ENCODE measurements at regions not wholly inside any gene's neighbourhood (a gene's known extent, or its start where the extent isn't known, plus 50 kb on each side); places are given as distances from the start of the nearest gene placed in this dataset.

DNA sequence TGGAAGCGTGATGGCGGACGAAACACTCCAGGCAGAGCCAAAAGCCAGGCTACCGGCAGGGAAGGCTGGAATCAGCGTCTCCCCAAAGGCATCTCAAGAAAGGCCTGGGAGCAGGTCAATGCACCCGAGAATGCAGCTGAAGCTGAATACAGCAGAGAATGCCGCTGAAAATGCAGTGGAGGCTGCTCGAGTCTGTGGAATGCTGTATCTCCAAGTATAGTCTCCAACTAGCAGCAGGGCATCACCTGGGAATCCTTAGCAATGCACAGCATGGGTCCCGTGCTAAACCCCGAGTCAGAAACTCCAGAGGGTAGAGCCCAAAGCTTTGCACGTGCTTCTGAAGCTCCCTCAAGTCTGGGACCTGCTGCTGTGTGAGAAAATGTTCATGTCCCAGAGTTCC lies 191.1 kb upstream of the ALKAL2 start:
- no peak for DNase-seq

DNA sequence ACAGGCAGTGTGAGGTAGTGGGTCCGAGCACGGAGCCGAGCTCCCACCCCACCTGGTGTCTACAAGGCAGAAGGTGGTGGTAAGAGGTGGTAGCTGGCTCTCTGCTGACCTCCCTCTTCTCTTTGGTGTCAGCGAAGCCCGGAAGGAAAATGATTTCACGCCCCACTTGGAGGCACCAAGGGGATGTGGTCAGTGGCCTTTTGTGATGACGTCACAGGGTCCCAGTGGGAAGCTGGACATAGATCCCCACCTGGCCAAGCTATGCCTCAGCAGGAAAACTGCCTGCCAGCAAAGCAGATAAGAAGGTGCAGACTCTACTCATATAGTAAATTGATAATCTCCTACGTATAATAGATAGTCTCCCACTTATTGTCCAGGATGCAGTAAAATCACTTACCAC lies 183.7 kb upstream of the ALKAL2 start:
- no peak for DNase-seq

DNA sequence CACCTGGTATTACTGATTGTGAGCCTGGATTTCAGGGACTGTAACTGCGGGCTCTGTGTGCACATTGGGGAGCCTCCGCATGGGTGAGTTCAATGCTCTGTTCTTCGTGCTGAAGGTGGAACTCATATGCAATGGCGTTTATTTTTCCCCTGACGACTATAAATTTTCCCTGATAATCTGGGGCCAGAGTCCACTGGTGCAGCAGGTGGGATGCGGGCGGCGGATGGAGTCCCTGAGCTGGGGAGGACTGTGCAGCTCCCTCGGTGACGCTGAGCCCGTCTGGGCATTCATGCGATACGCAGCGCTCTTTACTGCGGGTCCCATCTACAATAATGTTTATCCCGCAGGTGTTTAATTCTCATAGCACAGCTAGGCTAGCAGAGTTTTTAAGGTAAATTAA lies 181.6 kb upstream of the ALKAL2 start:
- DNase-seq, result no peak

DNA sequence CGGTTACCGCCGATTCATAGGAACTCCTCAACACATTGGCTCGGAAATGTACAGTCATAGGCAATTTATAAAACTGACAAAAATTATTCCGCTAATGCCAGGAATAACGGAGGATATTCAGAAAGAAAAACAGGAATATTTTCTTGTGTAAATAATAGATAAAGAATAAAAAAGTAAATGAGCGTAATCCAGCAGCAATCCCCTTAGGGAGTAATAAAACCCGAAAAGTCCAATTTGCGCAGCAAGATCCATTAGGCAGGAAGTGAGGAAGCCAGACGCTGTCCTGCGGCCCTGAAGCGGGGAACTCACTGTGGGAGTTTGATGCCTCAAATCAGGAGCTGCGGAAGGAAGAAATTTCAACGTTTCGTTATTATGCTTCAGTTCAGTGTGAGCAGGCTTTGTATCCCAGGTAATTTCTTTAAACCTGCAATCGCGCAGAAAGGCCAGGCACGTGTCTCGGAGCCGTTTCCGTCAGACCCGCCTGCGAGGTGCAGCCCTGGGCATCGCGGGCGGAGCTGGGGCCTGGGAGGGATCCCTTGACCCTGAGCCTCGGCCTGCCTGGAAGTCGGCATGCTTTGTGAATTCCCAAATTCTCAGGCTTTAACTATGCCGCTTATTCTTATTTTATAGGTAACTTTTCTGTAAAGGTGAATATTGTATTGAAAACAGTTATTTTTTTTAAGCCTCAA lies 180.9 kb upstream of the ALKAL2 start:
- no peak for DNase-seq

DNA sequence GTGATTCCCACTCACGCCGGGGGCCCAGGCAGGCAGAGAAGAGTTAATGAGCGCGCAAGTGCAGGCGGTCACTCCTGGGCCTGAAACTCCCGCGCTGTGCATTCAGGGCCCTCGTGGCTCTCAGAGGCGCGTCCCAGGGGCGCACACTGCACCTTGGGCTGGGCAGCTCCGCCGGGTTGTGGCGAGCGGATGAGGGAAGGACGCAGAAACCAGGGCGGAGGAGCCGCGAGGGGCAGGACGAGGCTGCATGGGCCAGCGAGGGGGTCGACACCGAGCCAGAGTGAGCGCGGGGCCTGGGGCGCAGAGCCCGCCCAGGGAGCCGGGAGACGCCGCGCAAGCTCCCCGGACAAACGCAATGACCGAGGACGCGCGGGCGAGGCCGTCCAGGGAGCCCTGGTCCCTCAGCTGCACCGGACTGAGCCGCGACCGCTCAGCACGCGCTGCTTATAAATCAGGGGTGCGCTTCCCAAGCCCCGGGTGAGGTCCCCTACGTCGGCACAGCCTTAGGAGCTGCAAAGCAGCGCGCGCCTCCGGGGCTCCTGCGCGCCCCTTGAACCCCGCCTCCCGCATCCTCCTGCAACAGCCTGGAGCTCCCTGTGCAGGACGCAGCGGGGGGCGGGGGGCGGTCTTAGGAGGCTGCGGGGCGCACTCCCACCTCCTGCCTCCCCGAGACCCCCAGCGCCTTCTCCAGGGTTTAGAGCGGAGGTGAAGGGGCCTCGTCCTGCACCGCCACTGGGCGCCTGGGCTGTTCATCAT lies 180.2 kb upstream of the ALKAL2 start:
- no peak for DNase-seq

DNA sequence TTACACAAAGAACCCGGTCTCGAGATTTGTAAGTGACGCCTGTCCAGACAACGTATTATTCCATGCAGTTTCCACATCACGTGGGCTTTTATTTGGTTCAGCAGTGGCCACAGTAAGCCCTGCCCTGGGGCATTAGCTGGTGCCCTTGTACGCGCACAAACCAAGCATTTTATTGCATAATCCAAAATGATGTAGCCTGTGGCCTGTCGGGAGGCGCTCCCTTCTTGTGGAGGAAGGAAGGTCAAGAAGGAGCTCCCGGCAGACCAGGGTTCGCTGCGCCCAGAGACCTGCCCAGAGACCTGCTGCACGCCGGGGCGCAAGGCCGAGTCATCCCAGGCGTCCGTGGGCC lies 179.6 kb upstream of the ALKAL2 start:
- DNase-seq, result no peak

DNA sequence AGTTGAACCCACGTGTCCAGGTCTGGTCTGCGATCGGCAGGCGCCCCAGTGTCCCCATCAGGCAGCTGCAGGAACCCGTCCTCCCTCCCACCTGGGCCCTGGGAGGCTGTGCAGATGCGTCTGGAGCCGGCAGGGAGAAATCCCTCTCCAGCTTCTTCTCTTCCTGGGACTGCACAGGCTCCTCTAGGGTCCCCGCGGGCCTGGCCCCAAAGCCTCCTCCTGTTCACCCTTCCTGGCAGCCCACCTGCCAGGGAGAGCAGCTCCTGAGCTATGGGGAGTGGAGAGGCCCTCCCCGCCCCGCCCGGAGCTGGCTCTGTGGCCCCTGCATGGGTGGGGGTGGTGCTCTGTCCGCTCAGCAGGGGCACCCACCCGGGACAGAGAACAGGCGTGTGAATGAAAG lies 179.2 kb upstream of the ALKAL2 start:
- DNase-seq, result no peak

DNA sequence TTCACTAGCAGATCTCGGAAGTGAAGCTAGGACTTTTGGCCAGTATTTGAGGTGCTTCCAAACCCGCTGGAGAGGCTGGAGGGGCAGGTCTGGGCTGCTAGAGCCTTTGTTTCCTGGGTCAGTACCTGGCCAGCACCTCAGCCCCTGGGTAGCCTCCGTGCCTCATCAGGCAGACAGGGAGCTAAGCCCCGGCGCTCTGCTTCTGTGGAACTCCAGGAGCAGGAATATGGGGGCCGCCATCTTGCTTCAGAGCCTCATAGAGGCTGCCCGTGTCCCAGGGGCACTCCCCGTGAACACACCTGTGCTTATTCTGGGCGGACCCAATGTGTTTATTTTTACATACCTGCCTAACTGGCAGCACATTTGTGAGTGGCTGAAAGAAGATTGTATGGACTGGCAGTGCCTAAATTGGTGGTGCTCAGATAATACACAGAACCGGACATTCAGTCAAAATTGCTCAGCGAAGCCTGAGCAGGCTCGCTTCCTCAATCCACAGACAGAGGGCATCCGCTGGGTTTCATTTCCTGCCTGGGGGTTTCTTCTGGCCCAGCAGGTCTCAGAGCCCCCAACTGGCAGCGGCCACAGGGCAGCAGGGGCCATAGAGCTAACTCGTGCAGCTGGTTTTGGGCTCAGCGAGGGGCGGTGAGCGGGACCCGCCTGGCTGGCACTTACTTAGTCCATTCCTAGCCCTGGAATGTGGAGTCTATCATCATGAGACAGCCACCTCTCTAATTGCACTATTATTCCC lies 176.8 kb upstream of the ALKAL2 start:
- DNase-seq, result no peak

DNA sequence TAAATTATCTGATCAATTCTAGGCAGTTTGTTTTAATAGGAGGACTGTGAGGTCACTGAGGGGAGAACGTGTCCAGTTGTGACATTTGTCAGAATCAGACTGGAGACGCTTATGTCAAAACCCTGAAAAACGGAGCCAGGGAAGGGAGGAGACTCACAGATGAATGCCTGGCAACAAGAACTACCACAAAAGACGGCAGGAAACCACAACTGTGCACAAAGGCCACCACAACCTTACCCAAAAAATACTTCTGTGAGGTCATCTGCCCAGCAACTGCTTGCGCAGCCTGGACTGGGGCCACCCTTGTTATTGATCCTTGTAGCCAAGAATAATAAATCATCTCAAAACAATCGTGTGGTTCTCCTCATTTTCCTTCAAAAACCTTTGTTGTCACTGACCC lies 173.0 kb upstream of the ALKAL2 start:
- DNase-seq, result no peak

DNA sequence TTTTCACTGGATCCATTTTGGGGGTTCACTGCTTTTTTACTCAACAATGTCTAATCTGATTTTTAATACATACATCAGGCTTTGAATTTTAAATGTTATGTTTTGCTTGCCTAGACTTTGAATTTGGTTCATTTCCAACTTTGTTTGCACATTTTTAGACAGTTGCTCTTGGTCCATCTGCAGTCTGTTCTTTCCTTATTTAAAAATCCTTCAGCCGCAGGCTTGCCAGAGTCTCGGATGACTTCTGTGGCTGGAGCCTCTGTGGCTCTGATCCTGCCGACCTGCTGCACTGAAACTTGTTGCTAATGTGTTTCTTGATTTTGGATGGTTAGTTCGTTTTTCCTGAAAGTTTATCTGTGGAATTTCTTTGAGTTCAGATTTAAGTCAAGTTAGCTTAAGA lies 172.0 kb upstream of the ALKAL2 start:
- DNase-seq, result no peak

DNA sequence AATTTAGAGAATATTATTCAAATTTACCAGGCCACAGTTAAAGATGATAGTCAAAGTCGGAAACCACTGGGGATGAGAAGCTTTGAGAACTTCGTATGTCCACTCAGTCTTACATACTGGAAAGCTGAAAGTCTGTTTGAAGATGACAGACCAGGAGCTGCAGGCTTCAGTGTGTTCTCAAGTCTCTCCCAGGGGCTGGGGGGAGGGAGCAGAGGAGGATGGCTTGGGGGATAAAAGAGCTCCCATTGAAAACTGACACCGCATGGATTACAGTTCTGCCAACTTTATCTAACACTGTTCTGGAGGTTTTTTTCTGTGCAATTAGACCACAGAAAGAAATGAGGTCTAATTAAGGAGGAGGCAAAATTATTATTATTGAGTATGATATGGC lies 170.5 kb upstream of the ALKAL2 start:
- DNase-seq, result no peak

DNA sequence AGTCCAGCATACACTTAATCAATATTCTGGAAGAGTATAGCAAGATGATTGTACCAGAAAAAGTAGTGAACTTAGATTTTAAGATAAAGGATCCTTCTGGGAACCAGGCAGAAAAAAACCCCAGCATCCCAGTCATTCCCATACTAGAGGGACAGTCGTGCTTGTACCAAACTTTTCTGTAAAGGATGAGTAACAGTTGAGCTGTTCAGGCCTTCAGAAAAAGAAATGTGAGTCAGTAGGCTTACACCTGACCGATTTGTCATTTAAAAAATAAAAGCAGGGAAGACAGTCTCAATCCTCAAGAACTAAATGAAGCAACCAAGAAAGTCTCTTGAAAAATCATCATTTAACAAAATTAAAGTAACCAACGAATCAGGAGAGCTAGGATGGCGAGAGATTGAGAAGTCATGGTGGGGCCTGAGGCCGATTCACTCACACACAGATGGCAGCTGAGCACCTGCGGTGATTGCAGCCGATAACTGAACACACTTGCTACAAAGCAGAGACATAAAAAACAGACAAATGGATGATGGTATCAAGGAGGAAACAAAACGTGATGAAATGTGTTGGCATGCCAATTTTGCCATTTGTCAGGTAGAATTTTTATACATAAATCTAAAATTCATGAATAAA lies 170.0 kb upstream of the ALKAL2 start:
- no peak for DNase-seq

DNA sequence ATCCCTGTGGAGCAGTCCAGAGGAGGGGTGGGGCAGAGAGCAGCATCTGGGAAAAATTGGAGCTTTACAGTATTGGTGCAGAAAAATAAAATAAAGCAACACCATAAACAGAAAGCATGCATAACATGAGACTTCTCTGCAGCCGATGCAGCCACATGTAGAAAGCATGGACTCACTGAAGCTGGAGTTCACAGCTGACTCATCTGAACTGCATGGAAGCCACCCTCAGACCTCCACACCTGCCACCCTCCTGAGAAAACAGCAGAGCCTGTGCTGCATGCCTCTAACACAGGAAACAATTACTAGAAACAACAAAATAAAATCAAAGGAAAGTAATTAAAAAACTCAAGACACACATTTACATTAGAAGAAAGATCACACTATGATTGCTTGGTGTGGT lies 169.4 kb upstream of the ALKAL2 start:
- no peak for DNase-seq

DNA sequence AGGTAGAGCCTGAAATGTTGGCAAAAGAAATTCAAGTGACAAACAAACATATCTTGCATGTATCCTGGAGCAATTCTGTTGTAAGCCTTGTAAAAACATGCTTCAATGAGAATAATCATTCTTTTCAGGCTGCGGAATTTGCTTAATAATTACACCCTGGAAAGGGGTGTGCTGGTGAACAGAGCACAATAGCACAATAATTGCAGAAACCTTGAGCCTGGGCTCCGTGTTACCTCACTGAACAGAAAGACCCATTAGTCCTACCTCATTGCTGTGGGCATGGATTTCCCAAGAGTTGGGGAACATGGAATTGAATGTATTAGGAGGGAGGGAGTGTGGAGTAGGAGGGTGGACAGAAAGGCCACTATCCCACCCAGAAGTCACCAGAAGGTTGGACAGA lies 168.0 kb upstream of the ALKAL2 start:
- DNase-seq, result no peak

DNA sequence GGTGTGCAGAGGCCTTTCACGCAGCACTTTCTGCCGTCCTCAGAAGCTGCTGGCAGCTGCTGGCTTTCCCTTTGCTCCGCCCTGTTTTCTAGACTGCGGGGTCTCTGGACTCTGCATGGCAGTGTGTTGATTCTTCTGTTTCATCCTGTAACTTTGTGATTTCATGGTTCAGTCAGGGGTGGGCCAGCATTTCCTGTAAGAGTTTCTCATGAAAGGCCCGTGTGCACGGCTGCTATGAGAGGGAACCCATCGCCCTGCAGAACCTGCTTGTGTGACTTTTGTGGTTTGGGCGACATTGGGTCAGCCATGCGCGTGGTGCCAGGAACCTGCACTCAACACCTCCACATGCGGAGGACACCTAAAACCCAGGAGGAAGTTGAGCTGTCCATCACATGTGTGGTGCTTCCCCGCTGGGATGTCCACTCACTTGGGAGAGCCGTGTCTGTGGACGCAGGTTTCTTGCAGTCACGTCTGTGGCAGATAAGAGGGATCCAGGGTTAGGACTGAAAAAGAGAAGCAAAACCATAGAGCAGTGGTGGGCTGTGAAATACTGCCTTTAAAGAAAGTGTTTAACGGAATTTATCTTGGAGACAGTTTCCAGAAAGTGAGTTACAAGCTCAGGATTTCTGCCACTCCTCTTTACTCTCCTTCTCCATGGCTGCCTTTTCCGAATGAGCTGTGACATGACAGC lies 167.3 kb upstream of the ALKAL2 start:
- DNase-seq, result no peak

DNA sequence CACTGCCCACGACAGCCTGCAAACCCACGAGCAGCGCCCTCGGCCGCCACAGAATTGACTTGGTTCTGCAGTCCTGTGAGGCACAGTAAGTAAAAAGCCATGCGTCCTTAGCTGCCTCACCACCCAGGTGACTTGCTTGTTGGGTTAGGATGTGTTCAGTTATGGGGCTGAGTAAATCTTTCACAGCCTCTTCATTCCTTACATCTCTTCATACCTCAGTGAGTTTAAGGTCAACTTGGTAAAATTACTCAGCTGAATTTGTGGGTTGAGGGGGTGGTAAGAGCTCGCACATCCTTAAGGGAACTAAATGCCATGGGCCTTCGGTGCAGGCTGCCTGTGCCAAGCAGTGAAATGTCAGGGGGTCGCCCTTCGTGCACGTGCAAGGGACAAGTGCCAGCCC lies 165.2 kb upstream of the ALKAL2 start:
- no peak for DNase-seq

DNA sequence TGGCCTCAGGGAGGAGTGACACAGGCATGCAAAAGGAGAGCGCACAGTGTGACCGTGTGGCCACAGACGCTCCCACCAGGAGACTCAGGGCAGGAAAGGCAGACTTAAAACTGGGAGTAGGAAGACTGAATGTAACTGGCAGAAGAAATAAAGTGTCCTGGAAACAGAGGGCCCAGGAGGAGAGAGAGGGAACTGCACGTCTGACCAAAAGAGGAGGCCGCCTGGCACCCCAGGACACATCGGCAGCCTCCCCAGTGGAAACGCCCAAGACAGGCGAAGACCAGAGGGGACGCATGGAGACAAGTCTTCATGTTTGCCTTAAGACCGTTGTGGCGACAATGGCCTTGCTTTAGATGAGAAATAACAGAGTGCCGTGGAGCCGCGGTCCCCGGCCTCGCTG lies 163.6 kb upstream of the ALKAL2 start:
- no peak for DNase-seq

DNA sequence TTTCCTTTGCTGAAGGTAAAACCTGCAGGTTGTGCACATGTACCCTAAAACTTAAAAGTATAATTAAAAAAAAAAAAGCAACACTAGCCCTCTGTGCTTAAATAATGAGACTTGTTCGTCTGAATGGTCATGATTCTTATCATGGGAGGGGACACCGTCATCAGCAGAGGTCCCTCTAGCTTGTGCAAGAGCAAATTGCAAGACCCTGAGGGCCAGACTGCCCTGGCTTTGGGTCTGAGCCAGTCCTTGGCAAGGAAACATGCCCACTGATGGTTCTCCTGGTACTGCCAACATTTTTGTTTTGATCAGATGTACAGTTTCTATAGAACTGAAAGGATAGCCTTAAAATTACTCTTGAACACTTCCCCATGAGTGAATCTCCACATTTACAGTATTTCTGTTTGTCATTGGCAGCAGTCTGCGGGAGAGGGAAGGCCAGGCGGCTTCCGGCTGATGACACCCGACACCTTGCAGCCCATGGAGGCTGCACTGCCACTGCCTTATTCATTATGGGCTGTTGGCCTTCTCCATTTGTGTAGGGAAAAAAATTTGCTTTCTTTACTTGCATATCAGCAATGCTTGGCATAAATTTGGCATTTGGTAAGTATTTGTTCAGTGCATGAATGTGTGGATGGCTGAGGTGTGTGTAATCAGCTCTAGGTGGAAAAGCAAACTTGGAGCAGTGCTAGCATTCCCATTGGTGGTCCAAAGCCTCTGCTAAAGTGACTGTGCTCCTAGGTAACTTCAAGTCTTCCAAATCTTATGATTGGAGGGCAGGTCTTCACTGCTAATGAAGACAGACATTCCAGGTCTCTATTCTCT lies 161.6 kb upstream of the ALKAL2 start:
- no peak for DNase-seq

DNA sequence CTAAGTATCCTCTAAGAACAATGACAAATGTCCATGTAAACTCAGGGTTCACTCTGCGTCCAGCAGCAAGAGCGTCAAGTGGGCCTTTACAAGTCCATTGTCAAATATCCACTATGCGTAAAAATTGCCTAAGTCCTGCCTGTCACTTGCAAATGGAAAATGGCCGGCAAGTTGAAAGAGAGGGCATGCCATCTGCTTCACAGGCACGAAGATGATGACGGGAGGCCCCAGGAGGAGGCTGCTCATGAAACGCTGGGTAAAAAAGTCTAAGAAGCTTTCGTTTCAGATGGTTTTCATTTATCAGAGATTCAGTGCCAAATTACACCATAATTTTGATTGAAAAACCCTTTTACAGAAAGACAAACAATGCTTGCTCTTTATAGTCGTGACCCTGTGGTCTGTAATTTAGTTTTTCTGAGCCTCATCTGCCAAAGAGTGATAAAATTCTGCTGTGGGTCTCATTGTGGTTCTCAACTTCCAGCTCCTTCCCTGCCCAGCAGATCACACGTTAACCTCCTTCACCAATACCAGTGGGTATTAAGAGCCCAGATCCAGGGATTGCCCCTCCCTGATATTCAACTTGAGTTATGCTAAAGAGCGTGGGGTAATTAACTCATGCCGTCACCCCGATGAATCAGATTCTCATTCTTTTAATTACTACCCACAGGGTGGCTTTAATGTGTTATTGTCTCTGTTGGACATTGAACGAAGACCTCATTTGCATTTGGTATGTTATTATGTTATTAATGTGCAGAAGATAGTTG lies 160.2 kb upstream of the ALKAL2 start:
- no peak for DNase-seq

DNA sequence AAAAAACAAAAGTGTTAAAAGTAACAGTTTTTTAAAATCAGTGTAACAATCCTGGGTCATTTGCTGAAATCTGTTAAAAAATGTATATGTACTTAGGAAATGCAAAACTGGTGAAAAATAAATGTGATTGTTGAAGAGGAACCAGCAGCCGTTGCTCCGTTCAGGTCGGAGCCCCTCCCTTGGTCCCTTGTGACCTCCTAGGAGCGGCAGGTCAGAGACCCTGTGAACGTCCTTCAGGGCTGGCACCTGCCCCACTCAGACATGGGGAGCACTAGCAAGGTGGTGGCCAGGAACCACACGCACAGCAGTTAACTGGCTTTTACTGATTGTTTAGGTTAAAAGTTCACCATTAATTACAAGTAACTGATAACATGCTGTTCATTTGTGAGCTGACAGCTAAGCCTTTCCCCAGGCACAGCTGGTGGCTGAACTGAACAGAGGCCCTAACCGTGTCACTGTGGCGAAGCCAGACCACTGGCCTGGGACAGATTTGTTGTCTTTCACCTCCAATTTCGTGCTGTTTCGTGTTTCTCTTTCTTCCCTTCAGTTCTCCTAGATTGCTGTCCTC lies 159.2 kb upstream of the ALKAL2 start:
- no peak for DNase-seq

DNA sequence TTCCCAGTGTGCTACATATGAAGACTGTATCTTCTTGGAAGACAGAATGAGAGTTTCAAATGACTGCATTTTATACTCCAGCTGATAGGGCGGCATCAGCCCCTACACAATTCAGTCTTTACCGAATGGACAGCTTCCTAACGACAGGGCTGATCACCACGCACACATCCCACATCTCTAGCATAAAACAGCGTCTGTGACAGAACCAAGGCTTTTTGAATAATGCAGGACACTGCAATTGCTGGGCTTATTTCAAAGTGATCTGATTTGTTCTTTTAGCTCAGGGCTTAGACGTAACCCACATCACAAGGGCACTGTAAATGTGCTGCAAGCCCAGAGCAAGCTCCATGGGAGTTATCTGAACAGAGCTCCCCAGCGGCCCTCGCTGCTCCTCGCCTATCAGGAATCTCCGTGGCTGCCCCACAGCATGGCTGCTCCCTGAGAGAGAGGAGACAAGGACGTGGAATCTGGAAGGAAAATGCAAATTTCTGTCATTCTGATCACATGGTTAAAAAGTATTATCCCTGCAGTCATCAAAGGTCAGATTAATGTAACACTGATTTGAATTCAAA lies 158.5 kb upstream of the ALKAL2 start:
- DNase-seq, result no peak

All from stimulated activated CD4-positive, alpha-beta T cell treated with anti-CD3 and anti-CD28 coated beads, Interleukin-2, amount 100 ng/mL, for 48 hours (primary cell).